Type B pancreatic cell (in vitro differentiated cells): ENCODE measurements at regions not wholly inside any gene's neighbourhood (a gene's known extent, or its start where the extent isn't known, plus 50 kb on each side); places are given as distances from the start of the nearest gene placed in this dataset.

Experiments
- DNase-seq: peaks from one replicate; pipeline ENCODE4 v3.0.0; 2021; ENCODE audit warnings: mixed read lengths; ENCODE audit not compliant: unreplicated experiment; ENCODE audit errors: extremely low spot score
- H3K27ac Mint-ChIP-seq: 2 replicates; pipeline ENCODE4 v1.8.0; 2021; ENCODE audit warnings: mild to moderate bottlenecking, mixed read lengths
- H3K27me3 Mint-ChIP-seq: 2 replicates; pipeline ENCODE4 v1.8.0; 2021; ENCODE audit warnings: mixed read lengths
- H3K36me3 Mint-ChIP-seq: 2 replicates; pipeline ENCODE4 v1.8.0; 2021; ENCODE audit warnings: mixed read lengths
- H3K4me1 Mint-ChIP-seq: one replicate; pipeline ENCODE4 v1.8.0; 2021; ENCODE audit warnings: mixed read lengths; ENCODE audit not compliant: unreplicated experiment
- H3K4me3 Mint-ChIP-seq: 2 replicates; pipeline ENCODE4 v1.8.0; 2021; ENCODE audit warnings: mild to moderate bottlenecking, mixed read lengths
- H3K9me3 Mint-ChIP-seq: 2 replicates; pipeline ENCODE4 v1.8.0; 2021; ENCODE audit warnings: mixed read lengths
- TF ChIP-seq, protein P1 (sequence below): fragments of 200-600 bp; sonication (generic); conservative IDR thresholded peaks from 2 replicates; pipeline ENCODE4 v1.5.0; 2021; ENCODE audit warnings: antibody characterized with exemption, mild to moderate bottlenecking

DNA sequence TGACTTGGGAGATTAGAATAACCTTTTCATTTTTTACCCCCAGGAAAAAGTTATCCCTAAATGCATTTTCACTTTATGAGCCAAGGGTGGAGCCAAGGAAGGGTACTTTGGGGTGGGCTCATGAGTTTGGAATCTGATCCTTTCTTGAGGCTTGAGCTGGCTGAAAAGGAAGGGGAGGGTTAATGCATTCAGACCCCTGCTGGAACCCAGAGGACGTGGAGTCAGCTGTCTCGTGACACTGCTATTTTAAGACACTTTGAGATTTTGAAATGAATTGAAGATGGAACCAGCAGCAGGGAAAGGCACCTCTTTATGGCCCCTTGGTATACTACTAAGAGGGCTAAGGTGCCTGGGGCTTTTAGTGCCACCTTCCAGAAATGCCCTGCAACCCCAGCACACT, 90.4 kb downstream of the MARCHF4 start:
- Mint-ChIP-seq H3K4me1 (peaks cover 31% of the 10 kb centered on the region), H3K9me3 (no peaks in the 10 kb centered on the region), H3K4me3 (no peak overlapping the region), H3K36me3 (no peaks in the 10 kb centered on the region), H3K27me3 (peaks cover 18% of the 10 kb centered on the region), H3K27ac (no peak overlapping the region)
- TF ChIP-seq, protein P1, sequence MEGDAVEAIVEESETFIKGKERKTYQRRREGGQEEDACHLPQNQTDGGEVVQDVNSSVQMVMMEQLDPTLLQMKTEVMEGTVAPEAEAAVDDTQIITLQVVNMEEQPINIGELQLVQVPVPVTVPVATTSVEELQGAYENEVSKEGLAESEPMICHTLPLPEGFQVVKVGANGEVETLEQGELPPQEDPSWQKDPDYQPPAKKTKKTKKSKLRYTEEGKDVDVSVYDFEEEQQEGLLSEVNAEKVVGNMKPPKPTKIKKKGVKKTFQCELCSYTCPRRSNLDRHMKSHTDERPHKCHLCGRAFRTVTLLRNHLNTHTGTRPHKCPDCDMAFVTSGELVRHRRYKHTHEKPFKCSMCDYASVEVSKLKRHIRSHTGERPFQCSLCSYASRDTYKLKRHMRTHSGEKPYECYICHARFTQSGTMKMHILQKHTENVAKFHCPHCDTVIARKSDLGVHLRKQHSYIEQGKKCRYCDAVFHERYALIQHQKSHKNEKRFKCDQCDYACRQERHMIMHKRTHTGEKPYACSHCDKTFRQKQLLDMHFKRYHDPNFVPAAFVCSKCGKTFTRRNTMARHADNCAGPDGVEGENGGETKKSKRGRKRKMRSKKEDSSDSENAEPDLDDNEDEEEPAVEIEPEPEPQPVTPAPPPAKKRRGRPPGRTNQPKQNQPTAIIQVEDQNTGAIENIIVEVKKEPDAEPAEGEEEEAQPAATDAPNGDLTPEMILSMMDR = no peak
- DNase-seq = no peak

DNA sequence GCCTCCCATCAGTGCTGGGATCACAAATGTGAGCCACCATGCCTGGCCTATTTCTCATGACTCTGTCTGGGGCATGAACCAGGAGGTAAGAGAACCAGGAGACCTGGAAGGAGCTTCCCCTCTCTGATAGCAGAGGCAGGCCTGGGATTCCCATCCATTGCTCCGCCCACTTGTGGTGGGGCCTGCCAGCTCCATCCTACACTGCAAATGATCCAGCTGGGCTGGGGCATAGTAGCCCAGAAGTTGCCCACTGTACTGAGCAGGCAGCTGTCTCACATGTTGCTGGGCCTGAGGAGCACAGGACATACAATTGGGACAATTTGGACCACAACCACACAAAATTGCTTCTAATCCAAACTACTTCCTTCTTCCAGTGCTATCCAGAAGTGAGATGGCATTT, 91.0 kb downstream of the MARCHF4 start:
- TF ChIP-seq, protein P1 = no peak
- H3K27ac Mint-ChIP-seq = no peak overlapping the region
- H3K27me3 Mint-ChIP-seq = peaks cover 21% of the 10 kb centered on the region
- peaks cover 26% of the 10 kb centered on the region for H3K4me1 Mint-ChIP-seq
- no peaks in the 10 kb centered on the region for H3K36me3 Mint-ChIP-seq
- no peak overlapping the region for H3K4me3 Mint-ChIP-seq
- no peak for DNase-seq
- H3K9me3 Mint-ChIP-seq = no peaks in the 10 kb centered on the region

DNA sequence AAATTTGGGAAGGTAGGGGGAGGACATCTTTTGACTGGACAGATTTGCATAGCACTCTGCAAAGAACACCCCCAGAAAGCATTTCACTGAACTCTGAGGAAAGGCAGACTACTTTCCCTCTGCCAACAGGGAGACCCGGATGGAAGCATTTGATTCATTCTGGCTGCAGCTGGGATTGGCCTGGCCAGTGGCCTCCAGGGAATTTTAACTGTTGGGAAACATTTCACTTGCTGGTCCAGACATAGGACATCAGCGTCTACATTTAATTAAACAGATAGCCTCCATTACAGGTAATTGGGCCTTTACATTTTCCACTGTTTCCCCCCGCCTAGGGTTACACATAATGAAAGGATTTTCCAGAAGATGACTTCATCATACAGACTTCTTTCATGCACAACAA, 92.8 kb downstream of the MARCHF4 start:
- TF ChIP-seq, protein P1 = no peak
- no peak overlapping the region for H3K27ac Mint-ChIP-seq

DNA sequence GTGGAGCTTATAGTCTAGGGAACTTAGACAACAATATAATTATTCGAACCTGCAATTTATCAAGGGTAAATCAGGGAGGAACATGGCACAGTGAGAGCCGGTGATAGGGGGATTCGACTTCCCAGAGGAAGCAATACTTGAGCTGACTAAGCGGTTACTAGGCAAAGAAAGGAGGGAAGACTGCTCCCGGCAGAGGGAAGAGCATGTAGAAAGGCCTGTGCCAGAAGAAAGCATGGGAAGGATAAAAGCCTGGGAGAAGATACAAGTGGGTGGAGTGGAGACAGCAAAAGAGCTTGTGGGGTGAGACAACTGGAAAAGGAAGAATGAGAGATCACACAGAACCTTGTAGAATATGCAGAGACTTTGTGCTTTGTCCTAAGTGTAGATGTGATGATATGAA, 93.3 kb downstream of the MARCHF4 start:
- Mint-ChIP-seq H3K9me3 (no peaks in the 10 kb centered on the region), H3K4me1 (peaks cover 18% of the 10 kb centered on the region), H3K27ac (no peak overlapping the region), H3K27me3 (peaks cover 37% of the 10 kb centered on the region), H3K4me3 (no peak overlapping the region), H3K36me3 (no peaks in the 10 kb centered on the region)
- TF ChIP-seq, protein P1 = no peak
- no peak for DNase-seq

More for the DNA sequence above, 92.8 kb downstream of the MARCHF4 start:
- Mint-ChIP-seq H3K27me3 (peaks cover 33% of the 10 kb centered on the region), H3K9me3 (no peaks in the 10 kb centered on the region), H3K4me1 (peaks cover 18% of the 10 kb centered on the region), H3K36me3 (no peaks in the 10 kb centered on the region), H3K4me3 (no peak overlapping the region)
- DNase-seq = no peak

DNA sequence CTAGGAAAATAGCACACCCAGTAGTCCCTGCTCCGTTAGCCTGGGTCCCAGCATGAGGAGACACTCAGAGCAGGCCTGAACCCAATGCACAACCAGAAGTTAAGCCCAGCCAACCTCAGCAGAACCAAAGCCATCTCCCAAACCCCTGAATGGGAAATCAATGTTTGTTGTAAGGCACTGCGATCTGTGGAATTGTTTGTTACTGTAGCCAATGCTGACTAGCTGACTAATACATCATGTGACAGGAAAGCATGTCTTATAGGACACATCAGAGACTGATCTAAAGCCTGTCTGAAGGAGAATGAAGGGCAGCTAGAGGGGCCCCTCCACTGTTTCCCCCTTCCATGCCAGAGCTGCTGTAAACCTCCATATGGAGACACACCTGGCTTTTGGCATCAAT, 96.4 kb downstream of the MARCHF4 start:
- no peaks in the 10 kb centered on the region for H3K9me3 Mint-ChIP-seq
- H3K4me3 Mint-ChIP-seq = no peak overlapping the region
- H3K27me3 Mint-ChIP-seq = peaks cover 38% of the 10 kb centered on the region
- H3K4me1 Mint-ChIP-seq = peaks cover 12% of the 10 kb centered on the region
- DNase-seq = no peak
- H3K27ac Mint-ChIP-seq = no peak overlapping the region
- no peaks in the 10 kb centered on the region for H3K36me3 Mint-ChIP-seq
- TF ChIP-seq, protein P1 = no peak
